HEK293 (cell line): ENCODE measurements at regions not wholly inside any gene's neighbourhood (a gene's known extent, or its start where the extent isn't known, plus 50 kb on each side); places are given as distances from the start of the nearest gene placed in this dataset.

Experiments
- CTCF ChIA-PET: fragments of 350-600 bp; formaldehyde crosslinking; extraction: SDS; loops from one replicate; lab custom pipeline; 2021; ENCODE audit warnings: antibody characterized with exemption; lab: Yijun Ruan, JAX
- POLR2A ChIA-PET: fragments of 300-600 bp; formaldehyde crosslinking; extraction: SDS; loops from one replicate; lab custom pipeline; 2020; ENCODE audit warnings: antibody characterized with exemption, inconsistent platforms; lab: Yijun Ruan, JAX
- H3K27ac ChIP-seq: fragments of 200-500 bp; sonication (Bioruptor generic); 2 replicates; pipeline ENCODE4 v1.5.1; 2014; ENCODE audit warnings: low read depth, low read length, control low read depth, inconsistent platforms; ENCODE audit errors: extremely low read depth
- H3K36me3 ChIP-seq, 2 experiments: fragments of 200-500 bp in 1 of 2; sonication (Bioruptor generic) in 1 of 2; 1 replicate in 1 of 2; 2 replicates in 1 of 2; pipeline ENCODE4 v1.5.1; 2014 to 2017; ENCODE audit warnings: inconsistent platforms in 2 of 2, low read length in 2 of 2; ENCODE audit not compliant: control insufficient read depth in 2 of 2, insufficient read depth in 1 of 2
- H3K4me1 ChIP-seq: fragments of 200-500 bp; sonication (Bioruptor generic); 2 replicates; pipeline ENCODE4 v1.5.1; 2014; ENCODE audit warnings: mild to moderate bottlenecking, low read length, inconsistent platforms; ENCODE audit not compliant: control insufficient read depth, insufficient read depth
- H3K4me3 ChIP-seq: 2 replicates; pipeline ENCODE4 v1.5.1; 2011; ENCODE audit warnings: low read depth, mild to moderate bottlenecking, control low read depth, low read length, moderate library complexity
- H3K9me3 ChIP-seq: fragments of 200-500 bp; sonication (Bioruptor generic); 2 replicates; pipeline ENCODE4 v1.5.1; 2014; ENCODE audit warnings: low read depth, low read length, inconsistent platforms; ENCODE audit not compliant: control insufficient read depth, insufficient read depth
- GLI2 ChIP-seq: fragments of 450-650 bp; formaldehyde crosslinking; IDR thresholded peaks from 2 replicates; pipeline ENCODE4; 2017; ENCODE audit warnings: missing biosample characterization, missing genetic modification characterization, low read depth, borderline replicate concordance
- KLF1 ChIP-seq: fragments of 450-650 bp; formaldehyde crosslinking; IDR thresholded peaks from 2 replicates; pipeline ENCODE4 v1.5.1; 2016; ENCODE audit warnings: missing biosample characterization, missing genetic modification characterization
- KLF8 ChIP-seq: fragments of 450-650 bp; formaldehyde crosslinking; IDR thresholded peaks from 2 replicates; pipeline ENCODE4 v1.5.1; 2016; ENCODE audit warnings: missing biosample characterization, missing genetic modification characterization
- WT1 ChIP-seq: fragments of 450-650 bp; formaldehyde crosslinking; IDR thresholded peaks from 2 replicates; pipeline ENCODE4 v1.5.1; 2016; ENCODE audit warnings: missing biosample characterization, missing genetic modification characterization
- ZBTB17 ChIP-seq: fragments of 450-650 bp; formaldehyde crosslinking; IDR thresholded peaks from 2 replicates; pipeline ENCODE4 v1.5.1; 2016; ENCODE audit warnings: missing biosample characterization, missing genetic modification characterization
- ZFHX2 ChIP-seq: fragments of 450-650 bp; formaldehyde crosslinking; conservative IDR thresholded peaks from 2 replicates; pipeline ENCODE4 v1.5.1; 2016; ENCODE audit warnings: missing biosample characterization, missing genetic modification characterization
- ZIC2 ChIP-seq: fragments of 450-650 bp; formaldehyde crosslinking; IDR thresholded peaks from 2 replicates; pipeline ENCODE4 v1.5.1; 2016; ENCODE audit warnings: missing biosample characterization, missing genetic modification characterization
- ZNF133 ChIP-seq: fragments of 450-650 bp; formaldehyde crosslinking; IDR thresholded peaks from 2 replicates; pipeline ENCODE4 v1.5.1; 2016; ENCODE audit warnings: missing biosample characterization, missing genetic modification characterization
- ZNF2 ChIP-seq: fragments of 450-650 bp; formaldehyde crosslinking; IDR thresholded peaks from 2 replicates; pipeline ENCODE4 v1.5.1; 2016; ENCODE audit warnings: missing biosample characterization, missing genetic modification characterization
- ZNF221 ChIP-seq: fragments of 450-650 bp; formaldehyde crosslinking; IDR thresholded peaks from 2 replicates; pipeline ENCODE4 v1.5.1; 2017; ENCODE audit warnings: missing biosample characterization, missing genetic modification characterization, borderline replicate concordance
- ZNF24 ChIP-seq: fragments of 450-650 bp; formaldehyde crosslinking; IDR thresholded peaks from 2 replicates; pipeline ENCODE4 v1.5.1; 2016; ENCODE audit warnings: missing biosample characterization, missing genetic modification characterization
- ZNF341 ChIP-seq: fragments of 450-650 bp; formaldehyde crosslinking; IDR thresholded peaks from 2 replicates; pipeline ENCODE4; 2016; ENCODE audit warnings: low read depth, missing biosample characterization, missing genetic modification characterization
- ZNF37A ChIP-seq: fragments of 450-650 bp; IDR thresholded peaks from 2 replicates; pipeline ENCODE4 v1.5.1; 2018; ENCODE audit warnings: missing biosample characterization, missing genetic modification characterization
- ZNF473 ChIP-seq: fragments of 450-650 bp; formaldehyde crosslinking; IDR thresholded peaks from 2 replicates; pipeline ENCODE4 v1.5.1; 2017; ENCODE audit warnings: missing biosample characterization, missing genetic modification characterization
- ZNF48 ChIP-seq: fragments of 450-650 bp; formaldehyde crosslinking; IDR thresholded peaks from 2 replicates; pipeline ENCODE4 v1.5.1; 2016; ENCODE audit warnings: missing biosample characterization, missing genetic modification characterization
- ZNF514 ChIP-seq: fragments of 450-650 bp; formaldehyde crosslinking; IDR thresholded peaks from 2 replicates; pipeline ENCODE4 v1.5.1; 2016; ENCODE audit warnings: missing biosample characterization, missing genetic modification characterization
- ZNF521 ChIP-seq: fragments of 450-650 bp; formaldehyde crosslinking; IDR thresholded peaks from 2 replicates; pipeline ENCODE4 v1.5.1; 2017; ENCODE audit warnings: missing biosample characterization, mild to moderate bottlenecking, missing genetic modification characterization
- ZNF530 ChIP-seq: fragments of 450-650 bp; formaldehyde crosslinking; IDR thresholded peaks from 2 replicates; pipeline ENCODE4 v1.5.1; 2016; ENCODE audit warnings: low read depth, missing biosample characterization, missing genetic modification characterization
- ZNF558 ChIP-seq: fragments of 450-650 bp; formaldehyde crosslinking; IDR thresholded peaks from 2 replicates; pipeline ENCODE4 v1.5.1; 2016; ENCODE audit warnings: missing biosample characterization, missing genetic modification characterization
- ZNF560 ChIP-seq: fragments of 450-650 bp; formaldehyde crosslinking; IDR thresholded peaks from 2 replicates; pipeline ENCODE4 v1.5.1; 2017; ENCODE audit warnings: missing biosample characterization, missing genetic modification characterization, borderline replicate concordance
- ZNF571 ChIP-seq: fragments of 450-650 bp; formaldehyde crosslinking; IDR thresholded peaks from 2 replicates; pipeline ENCODE4 v1.5.0; 2017; ENCODE audit warnings: missing biosample characterization, missing genetic modification characterization
- ZNF624 ChIP-seq: fragments of 450-650 bp; formaldehyde crosslinking; IDR thresholded peaks from 2 replicates; pipeline ENCODE4 v1.5.1; 2017; ENCODE audit warnings: missing biosample characterization, missing genetic modification characterization
- ZNF707 ChIP-seq: fragments of 450-650 bp; formaldehyde crosslinking; IDR thresholded peaks from 2 replicates; pipeline ENCODE4 v1.5.1; 2016; ENCODE audit warnings: missing biosample characterization, missing genetic modification characterization
- ZNF747 ChIP-seq: fragments of 450-650 bp; formaldehyde crosslinking; IDR thresholded peaks from 2 replicates; pipeline ENCODE4 v1.5.1; 2016; ENCODE audit warnings: missing biosample characterization, missing genetic modification characterization
- ZNF791 ChIP-seq: fragments of 450-650 bp; formaldehyde crosslinking; IDR thresholded peaks from 2 replicates; pipeline ENCODE4 v1.5.1; 2016; ENCODE audit warnings: missing biosample characterization, missing genetic modification characterization
- TF ChIP-seq, protein P1 (sequence below): fragments of 450-650 bp; formaldehyde crosslinking; optimal IDR thresholded peaks from 2 replicates; pipeline ENCODE3; 2016; ENCODE audit warnings: missing biosample characterization, mild to moderate bottlenecking, missing genetic modification characterization
- TF ChIP-seq, protein P2 (sequence below): fragments of 450-650 bp; formaldehyde crosslinking; conservative IDR thresholded peaks from 2 replicates; pipeline ENCODE4 v1.5.1; 2016; ENCODE audit warnings: low read depth, missing biosample characterization, missing genetic modification characterization

DNA sequence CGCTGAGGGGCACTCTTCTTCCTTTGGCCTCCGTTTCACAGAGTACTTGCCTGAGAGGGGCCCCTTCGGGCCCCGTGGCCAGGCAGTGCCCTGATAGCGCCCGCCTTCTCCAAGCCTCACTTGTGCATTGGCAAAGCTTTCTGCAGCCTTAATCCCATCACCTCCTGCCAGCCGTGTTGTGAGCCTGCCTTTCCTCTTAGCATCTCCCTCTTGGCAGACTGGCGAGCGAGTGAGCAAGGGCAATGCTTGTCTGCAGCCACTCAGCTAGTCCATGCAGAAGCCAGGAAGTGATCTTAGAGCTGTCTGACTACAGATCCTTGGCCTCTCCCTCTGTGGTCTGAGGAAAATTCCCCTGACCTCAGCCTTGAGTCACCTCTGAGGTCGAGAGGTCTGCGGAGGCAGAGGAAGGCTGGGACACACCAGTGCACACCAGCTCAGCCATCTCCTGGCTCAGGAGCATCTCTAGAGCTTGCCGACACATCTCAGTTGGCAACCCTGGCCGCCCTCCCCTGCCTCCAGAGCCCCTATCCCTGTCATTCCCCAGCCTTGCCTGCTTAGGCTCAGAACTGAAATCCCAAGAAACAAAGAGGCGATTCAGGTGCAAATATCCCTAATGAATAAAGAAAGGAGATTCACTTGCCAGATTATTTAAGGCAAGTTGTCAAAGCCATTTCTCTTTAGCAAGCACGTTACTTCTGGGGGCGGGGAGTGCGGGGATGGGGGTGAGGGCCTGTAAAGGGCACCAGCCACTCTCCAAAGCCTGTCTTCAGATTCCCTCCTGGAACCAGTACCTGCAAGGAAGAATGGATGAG lies 143.5 kb upstream of the MAMLD1 start (continued):
- TF ChIP-seq ZNF24, result no peak
- no peak for TF ChIP-seq ZNF791
- TF ChIP-seq ZNF571 (tag by site-specific recombination), result no peak
- no peak for TF ChIP-seq ZNF747 (tag by site-specific recombination)
- no peak for TF ChIP-seq ZNF624 (tag by site-specific recombination)
- no peak for TF ChIP-seq ZNF707 (tag by site-specific recombination)

DNA sequence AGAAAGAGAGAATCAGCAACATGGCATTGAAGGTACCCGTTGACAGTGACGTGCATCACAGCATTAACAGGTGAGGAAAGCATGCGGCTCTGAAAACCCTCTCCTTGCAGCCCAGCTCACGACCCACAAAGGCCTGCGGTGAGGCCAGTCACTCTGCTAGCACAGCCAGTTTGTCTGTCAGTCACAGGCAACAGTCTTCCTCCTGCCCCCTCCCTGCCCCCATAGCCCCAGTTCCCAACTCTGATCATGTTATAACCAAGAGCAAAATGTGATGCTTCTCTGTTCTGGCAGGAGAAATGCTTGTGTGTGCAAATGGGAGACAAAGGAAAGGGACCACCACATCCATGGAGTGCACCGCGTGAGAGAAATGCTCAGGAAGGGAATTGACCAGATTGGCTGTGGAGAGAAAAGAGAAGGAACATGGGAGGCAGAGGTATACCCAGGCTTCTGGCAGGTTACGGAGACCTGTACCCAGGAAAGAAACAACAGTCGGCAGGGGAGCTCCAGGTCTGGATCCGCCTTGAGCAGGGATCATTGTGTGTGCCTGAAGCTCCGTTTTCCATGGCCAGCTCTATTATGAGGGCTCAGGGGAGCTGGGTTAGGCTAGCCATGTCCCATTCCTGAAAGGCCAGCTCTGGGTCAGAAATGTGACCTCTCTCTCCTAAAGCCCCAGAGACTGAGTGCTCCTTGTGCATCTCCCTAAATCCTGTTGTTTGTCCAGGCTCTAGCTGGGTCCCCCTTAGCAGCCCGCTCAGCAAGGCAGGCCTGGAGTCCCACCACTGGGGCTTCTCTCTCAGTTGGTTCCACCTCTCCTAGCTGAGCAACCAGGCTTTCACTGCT lies 139.7 kb upstream of the MAMLD1 start:
- Histone ChIP-seq H3K9me3 (no peaks in the 10 kb centered on the region), H3K4me3 (no peak overlapping the region), H3K36me3 (no peaks in the 10 kb centered on the region)
- POLR2A ChIA-PET, result no interaction called here
- CTCF ChIA-PET, result interaction anchor here (0.6 kb wide), 1 partner anchor 9 kb away, joined by 3 read pairs; no protein-coding TSS in a partner anchor
- TF ChIP-seq KLF8 (tag by site-specific recombination) (no peak), ZNF560 (tag by site-specific recombination) (no peak), ZNF48 (tag by site-specific recombination) (no peak)
- TF ChIP-seq, protein P1, sequence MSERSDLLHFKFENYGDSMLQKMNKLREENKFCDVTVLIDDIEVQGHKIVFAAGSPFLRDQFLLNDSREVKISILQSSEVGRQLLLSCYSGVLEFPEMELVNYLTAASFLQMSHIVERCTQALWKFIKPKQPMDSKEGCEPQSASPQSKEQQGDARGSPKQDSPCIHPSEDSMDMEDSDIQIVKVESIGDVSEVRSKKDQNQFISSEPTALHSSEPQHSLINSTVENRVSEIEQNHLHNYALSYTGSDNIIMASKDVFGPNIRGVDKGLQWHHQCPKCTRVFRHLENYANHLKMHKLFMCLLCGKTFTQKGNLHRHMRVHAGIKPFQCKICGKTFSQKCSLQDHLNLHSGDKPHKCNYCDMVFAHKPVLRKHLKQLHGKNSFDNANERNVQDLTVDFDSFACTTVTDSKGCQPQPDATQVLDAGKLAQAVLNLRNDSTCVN (tag by site-specific recombination), result no peak
- TF ChIP-seq, all 188 proteins: peak for 0
- Histone ChIP-seq H3K4me1 (no peaks in the 10 kb centered on the region), H3K27ac (no peak overlapping the region)

DNA sequence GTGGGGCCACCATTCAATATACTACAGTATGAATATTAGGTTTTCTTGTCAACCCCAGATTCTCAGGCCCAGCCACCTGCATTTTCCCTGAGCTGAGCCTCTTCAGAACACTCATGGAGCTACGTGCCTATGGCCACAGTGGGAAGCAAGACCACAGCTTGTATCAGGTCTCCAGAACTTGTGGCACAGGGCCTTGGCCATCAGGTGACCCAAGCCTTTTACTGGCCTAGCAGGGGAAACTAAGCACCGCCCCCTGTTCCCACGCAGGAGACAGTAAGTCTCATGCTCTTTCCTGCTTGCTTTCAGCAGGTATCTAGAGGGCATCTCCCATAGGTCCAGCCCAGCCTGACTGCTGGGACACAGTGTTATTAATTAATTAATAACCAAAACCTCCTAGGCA lies 138.4 kb upstream of the MAMLD1 start:
- ChIA-PET CTCF (interaction anchor here (0.6 kb wide), 1 partner anchor 78 kb away, joined by 3 read pairs; no protein-coding TSS in a partner anchor), POLR2A (no interaction called here)
- Histone ChIP-seq H3K27ac (no peak overlapping the region), H3K4me1 (no peaks in the 10 kb centered on the region), H3K36me3 (no peaks in the 10 kb centered on the region), H3K9me3 (no peaks in the 10 kb centered on the region), H3K4me3 (no peak overlapping the region)
- TF ChIP-seq ZNF514 (tag by site-specific recombination), result no peak
- TF ChIP-seq ZFHX2, result no peak
- no peak for TF ChIP-seq ZNF530 (tag by site-specific recombination)
- TF ChIP-seq ZNF2 (tag by site-specific recombination), result no peak
- no peak for TF ChIP-seq WT1 (tag by site-specific recombination)
- TF ChIP-seq GLI2 (tag by site-specific recombination), result no peak
- no peak for TF ChIP-seq ZIC2
- TF ChIP-seq ZNF341, result no peak
- TF ChIP-seq ZNF48 (tag by site-specific recombination), result no peak
- no peak for TF ChIP-seq ZNF133 (tag by site-specific recombination)

DNA sequence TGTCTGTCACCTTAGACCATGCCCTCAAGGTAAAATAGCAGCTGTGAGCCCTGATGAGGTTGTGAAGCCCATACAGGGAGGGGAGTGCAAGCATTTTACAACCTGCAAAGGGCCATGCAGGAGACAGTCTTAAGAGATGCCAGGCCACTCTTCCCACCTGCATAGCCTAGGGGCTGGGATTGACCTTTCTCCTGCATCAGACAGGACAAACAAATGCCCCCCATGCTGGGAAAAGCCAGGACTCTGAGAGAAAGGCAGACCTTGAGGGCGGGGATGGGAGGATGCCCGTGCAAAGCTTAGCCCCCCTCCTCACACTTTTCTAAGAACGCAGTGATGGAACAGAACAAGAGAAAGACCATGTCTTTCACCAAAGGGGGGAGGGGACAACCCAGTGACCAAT lies 137.9 kb upstream of the MAMLD1 start:
- H3K27ac ChIP-seq, result no peak overlapping the region
- ChIA-PET POLR2A (no interaction called here), CTCF (no interaction called here)
- no peaks in the 10 kb centered on the region for H3K9me3 ChIP-seq
- H3K4me1 ChIP-seq, result no peaks in the 10 kb centered on the region
- no peaks in the 10 kb centered on the region for H3K36me3 ChIP-seq
- H3K4me3 ChIP-seq, result no peak overlapping the region
- TF ChIP-seq ZNF473 (no peak), KLF8 (tag by site-specific recombination) (no peak), ZNF48 (tag by site-specific recombination) (no peak), ZNF37A (tag by site-specific recombination) (no peak), ZBTB17 (no peak), KLF1 (tag by site-specific recombination) (no peak), ZNF221 (tag by site-specific recombination) (no peak), ZNF558 (tag by site-specific recombination) (no peak), ZNF521 (no peak)
- TF ChIP-seq, protein P2, sequence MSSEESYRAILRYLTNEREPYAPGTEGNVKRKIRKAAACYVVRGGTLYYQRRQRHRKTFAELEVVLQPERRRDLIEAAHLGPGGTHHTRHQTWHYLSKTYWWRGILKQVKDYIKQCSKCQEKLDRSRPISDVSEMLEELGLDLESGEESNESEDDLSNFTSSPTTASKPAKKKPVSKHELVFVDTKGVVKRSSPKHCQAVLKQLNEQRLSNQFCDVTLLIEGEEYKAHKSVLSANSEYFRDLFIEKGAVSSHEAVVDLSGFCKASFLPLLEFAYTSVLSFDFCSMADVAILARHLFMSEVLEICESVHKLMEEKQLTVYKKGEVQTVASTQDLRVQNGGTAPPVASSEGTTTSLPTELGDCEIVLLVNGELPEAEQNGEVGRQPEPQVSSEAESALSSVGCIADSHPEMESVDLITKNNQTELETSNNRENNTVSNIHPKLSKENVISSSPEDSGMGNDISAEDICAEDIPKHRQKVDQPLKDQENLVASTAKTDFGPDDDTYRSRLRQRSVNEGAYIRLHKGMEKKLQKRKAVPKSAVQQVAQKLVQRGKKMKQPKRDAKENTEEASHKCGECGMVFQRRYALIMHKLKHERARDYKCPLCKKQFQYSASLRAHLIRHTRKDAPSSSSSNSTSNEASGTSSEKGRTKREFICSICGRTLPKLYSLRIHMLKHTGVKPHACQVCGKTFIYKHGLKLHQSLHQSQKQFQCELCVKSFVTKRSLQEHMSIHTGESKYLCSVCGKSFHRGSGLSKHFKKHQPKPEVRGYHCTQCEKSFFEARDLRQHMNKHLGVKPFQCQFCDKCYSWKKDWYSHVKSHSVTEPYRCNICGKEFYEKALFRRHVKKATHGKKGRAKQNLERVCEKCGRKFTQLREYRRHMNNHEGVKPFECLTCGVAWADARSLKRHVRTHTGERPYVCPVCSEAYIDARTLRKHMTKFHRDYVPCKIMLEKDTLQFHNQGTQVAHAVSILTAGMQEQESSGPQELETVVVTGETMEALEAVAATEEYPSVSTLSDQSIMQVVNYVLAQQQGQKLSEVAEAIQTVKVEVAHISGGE (tag by site-specific recombination), result no peak
